GM19372 (cell line): ENCODE measurements at regions not wholly inside any gene's neighbourhood (a gene's known extent, or its start where the extent isn't known, plus 50 kb on each side); places are given as distances from the start of the nearest gene placed in this dataset.
"Not testable (repeated sequence)": the region's sequence is repeated elsewhere in the genome, so short reads cannot be mapped to it uniquely, and the experiment has no call there.

Experiments used
- ATAC-seq: cut with Tn5 transposase; IDR thresholded peaks from one replicate; pipeline ENCODE4 v1.9.1; 2021; ENCODE audit warnings: mild to moderate bottlenecking, low read depth, moderate library complexity; ENCODE audit not compliant: unreplicated experiment

- no peak for ATAC-seq
Observed at GRCh38 chr1:181190364-181191035, 102.0 kb downstream of the IER5 start.

GRCh38 chr1:181191494-181192040 is 103.1 kb downstream of the IER5 start:
- ATAC-seq: no peak

GRCh38 chr1:181192316-181192715 is 103.8 kb downstream of the IER5 start:
- ATAC-seq: no peak

- no peak for ATAC-seq
Observed at GRCh38 chr1:181202986-181203555, 114.6 kb downstream of the IER5 start.

- no peak for ATAC-seq
Observed at GRCh38 chr1:181204530-181204929, 116.0 kb downstream of the IER5 start.

- no peak for ATAC-seq
Observed at GRCh38 chr1:181205901-181206300, 117.4 kb downstream of the IER5 start.

- no peak for ATAC-seq
Observed at GRCh38 chr1:181206513-181206912, 118.0 kb downstream of the IER5 start.

GRCh38 chr1:181206979-181207790 is 118.7 kb downstream of the IER5 start:
- ATAC-seq: no peak

- ATAC-seq: no peak
Observed at GRCh38 chr1:181208083-181208482, 119.6 kb downstream of the IER5 start.

GRCh38 chr1:181208967-181209366 is 120.5 kb downstream of the IER5 start:
- ATAC-seq: no peak

GRCh38 chr1:181213056-181213455 is 124.6 kb downstream of the IER5 start:
- no peak for ATAC-seq

GRCh38 chr1:181216591-181216994 is 128.1 kb downstream of the IER5 start:
- no peak for ATAC-seq

- no peak for ATAC-seq
Observed at GRCh38 chr1:181219938-181220337, 131.4 kb downstream of the IER5 start.

- no peak for ATAC-seq
Observed at GRCh38 chr1:181221078-181221477, 132.6 kb downstream of the IER5 start.

- ATAC-seq: no peak
Observed at GRCh38 chr1:181222972-181223505, 134.5 kb downstream of the IER5 start.

- not testable (repeated sequence) for ATAC-seq
Observed at GRCh38 chr1:181226728-181227127, 138.2 kb downstream of the IER5 start.

GRCh38 chr1:181239086-181239485 is 150.6 kb downstream of the IER5 start:
- no peak for ATAC-seq

- ATAC-seq: not testable (repeated sequence)
Observed at GRCh38 chr1:181246320-181246719, 157.8 kb downstream of the IER5 start.

- ATAC-seq: not testable (repeated sequence)
Observed at GRCh38 chr1:181248361-181248760, 159.9 kb downstream of the IER5 start.

GRCh38 chr1:181249186-181249585 is 160.7 kb downstream of the IER5 start:
- ATAC-seq: no peak

- no peak for ATAC-seq
Observed at GRCh38 chr1:181250038-181250437, 161.5 kb downstream of the IER5 start.
